ENCODE measurements at regions not wholly inside any gene's neighbourhood (a gene's known extent, or its start where the extent isn't known, plus 50 kb on each side); places are given as distances from the start of the nearest gene placed in this dataset.
A peak's percentile ranks its signal among the peaks of the same experiment; 100 is the strongest.

GRCh38 chr5:141753971-141754713, 72.1 kb upstream of the ARAP3 start:
- H3K4me2 ChIP-seq (ENCODE audit: extremely low read depth, insufficient read depth, low read length) = no peak overlapping the region
- no peaks in the 10 kb centered on the region for H3K9me3 ChIP-seq (ENCODE audit: control insufficient read depth, insufficient read depth, low read depth, low read length)
- TF ChIP-seq EZH2 (IDR thresholded peaks at IDR 0.05; ENCODE audit: low read length, missing control alignments) (no peak), CTCF (conservative IDR thresholded peaks at IDR 0.05 in 1 of 2, IDR thresholded peaks at IDR 0.05 in 1 of 2; ENCODE audit: low read depth in 1 of 2, low read length in 2 of 2) (no peak)
- peaks cover 15% of the 10 kb centered on the region for H3K27me3 ChIP-seq (ENCODE audit: control insufficient read depth, insufficient read depth, low read length)
- H3K36me3 ChIP-seq (ENCODE audit: control insufficient read depth, insufficient read depth, low read length) = no peaks in the 10 kb centered on the region
- no peaks in the 10 kb centered on the region for H4K20me1 ChIP-seq (ENCODE audit: control insufficient read depth, extremely low read depth, insufficient read depth, low read length)
- no peak overlapping the region for H3K27ac ChIP-seq (ENCODE audit: insufficient read depth, low read length)
- no peak overlapping the region for H2AFZ ChIP-seq (ENCODE audit: low read length)
- DNase-seq (ENCODE audit: low read depth in 2 of 2) = peak; percentile 30 to 53
- no peaks in the 10 kb centered on the region for H3K4me1 ChIP-seq (ENCODE audit: control insufficient read depth, extremely low read depth, insufficient read depth, low read length)
- H3K4me3 ChIP-seq (replicated peaks in 1 of 4; ENCODE audit: control extremely low read depth in 1 of 4, insufficient read depth in 1 of 4, low read depth in 3 of 4, low read length in 4 of 4) = no peak overlapping the region
- H3K9ac ChIP-seq (ENCODE audit: insufficient read depth, low read length) = no peak overlapping the region
- no peaks in the 10 kb centered on the region for H3K79me2 ChIP-seq (ENCODE audit: control insufficient read depth, insufficient read depth, low read length)

GRCh38 chr5:141753143-141753970, 71.3 kb upstream of the ARAP3 start:
- no peak overlapping the region for H3K27ac ChIP-seq (ENCODE audit: insufficient read depth, low read length)
- H3K9me3 ChIP-seq (ENCODE audit: control insufficient read depth, insufficient read depth, low read depth, low read length) = no peaks in the 10 kb centered on the region
- no peaks in the 10 kb centered on the region for H3K79me2 ChIP-seq (ENCODE audit: control insufficient read depth, insufficient read depth, low read length)
- peaks cover 10% of the 10 kb centered on the region for H3K27me3 ChIP-seq (ENCODE audit: control insufficient read depth, insufficient read depth, low read length)
- H3K4me1 ChIP-seq (ENCODE audit: control insufficient read depth, extremely low read depth, insufficient read depth, low read length) = no peaks in the 10 kb centered on the region
- H2AFZ ChIP-seq (ENCODE audit: low read length) = no peak overlapping the region
- TF ChIP-seq CTCF (conservative IDR thresholded peaks at IDR 0.05 in 1 of 2, IDR thresholded peaks at IDR 0.05 in 1 of 2; ENCODE audit: low read depth in 1 of 2, low read length in 2 of 2) = no peak
- TF ChIP-seq EZH2 (IDR thresholded peaks at IDR 0.05; ENCODE audit: low read length, missing control alignments) = peak; percentile 41
- no peak overlapping the region for H3K4me2 ChIP-seq (ENCODE audit: extremely low read depth, insufficient read depth, low read length)
- no peaks in the 10 kb centered on the region for H3K36me3 ChIP-seq (ENCODE audit: control insufficient read depth, insufficient read depth, low read length)
- no peak overlapping the region for H3K9ac ChIP-seq (ENCODE audit: insufficient read depth, low read length)
- H4K20me1 ChIP-seq (ENCODE audit: control insufficient read depth, extremely low read depth, insufficient read depth, low read length) = no peaks in the 10 kb centered on the region
- no peak for DNase-seq (ENCODE audit: low read depth in 2 of 2)
- no peak overlapping the region for H3K4me3 ChIP-seq (replicated peaks in 1 of 4; ENCODE audit: control extremely low read depth in 1 of 4, insufficient read depth in 1 of 4, low read depth in 3 of 4, low read length in 4 of 4)

Data from fibroblast of lung (primary cell).